GM12875 (cell line): ENCODE measurements at regions not wholly inside any gene's neighbourhood (a gene's known extent, or its start where the extent isn't known, plus 50 kb on each side); places are given as distances from the start of the nearest gene placed in this dataset.

Experiments used
- H3K4me3 ChIP-seq: one replicate; pipeline ENCODE4 v1.5.1; 2011; ENCODE audit warnings: low read depth, low read length, control low read depth
- CTCF ChIP-seq: IDR thresholded peaks from 2 replicates; pipeline ENCODE4 v1.5.1; 2011; ENCODE audit warnings: low read depth, mild to moderate bottlenecking, control low read depth, inconsistent platforms, low read length, moderate library complexity, borderline replicate concordance; ENCODE audit not compliant: insufficient read depth

GRCh38 chr9:91132576-91133073, 229.1 kb downstream of the AUH start:
- H3K4me3 ChIP-seq, result no peak overlapping the region
- no peak for TF ChIP-seq CTCF

GRCh38 chr9:91134608-91135007, 227.1 kb downstream of the AUH start:
- no peak overlapping the region for H3K4me3 ChIP-seq
- no peak for TF ChIP-seq CTCF

- TF ChIP-seq CTCF, result no peak
- no peak overlapping the region for H3K4me3 ChIP-seq
Observed at GRCh38 chr9:91137391-91137790, 224.3 kb downstream of the AUH start.

GRCh38 chr9:91138760-91139159, 223.0 kb downstream of the AUH start:
- H3K4me3 ChIP-seq, result no peak overlapping the region
- TF ChIP-seq CTCF, result no peak

GRCh38 chr9:91141407-91141965, 220.2 kb downstream of the AUH start:
- no peak for TF ChIP-seq CTCF
- H3K4me3 ChIP-seq, result no peak overlapping the region

GRCh38 chr9:91143162-91143561, 218.6 kb downstream of the AUH start:
- TF ChIP-seq CTCF, result no peak
- H3K4me3 ChIP-seq, result no peak overlapping the region

- TF ChIP-seq CTCF, result no peak
Observed at GRCh38 chr9:91143642-91144041, 218.1 kb downstream of the AUH start.

More at GRCh38 chr9:91143642-91144041, 218.1 kb downstream of the AUH start:
- H3K4me3 ChIP-seq, result no peak overlapping the region
